DMS114 treated with DMSO at 0.1 percent for 48 hours (cell line): ENCODE measurements at regions not wholly inside any gene's neighbourhood (a gene's known extent, or its start where the extent isn't known, plus 50 kb on each side); places are given as distances from the start of the nearest gene placed in this dataset.
"Not testable (repeated sequence)": the region's sequence is repeated elsewhere in the genome, so short reads cannot be mapped to it uniquely, and the experiment has no call there.

Experiments
- DNase-seq: peaks from one replicate; lab custom pipeline; 2025; ENCODE audit not compliant: unreplicated experiment; lab: John Stamatoyannopoulos, UW

- DNase-seq = no peak
These were observed 672.0 kb downstream of the RFPL4B start for GRCh38 chr6:113019176-113019575.

- no peak for DNase-seq
These were observed 680.6 kb downstream of the RFPL4B start for GRCh38 chr6:113027780-113028179.

- DNase-seq = not testable (repeated sequence)
These were observed 682.0 kb downstream of the RFPL4B start for GRCh38 chr6:113029161-113029560.

GRCh38 chr6:113031591-113032238 lies 684.6 kb downstream of the RFPL4B start:
- DNase-seq = no peak

- no peak for DNase-seq
These were observed 691.9 kb downstream of the RFPL4B start for GRCh38 chr6:113039005-113039404.

GRCh38 chr6:113047148-113047547 lies 700.0 kb downstream of the RFPL4B start:
- DNase-seq = no peak

- no peak for DNase-seq
These were observed 700.8 kb downstream of the RFPL4B start for GRCh38 chr6:113047932-113048331.

- DNase-seq = no peak
These were observed 701.6 kb downstream of the RFPL4B start for GRCh38 chr6:113048741-113049140.

GRCh38 chr6:113049190-113049589 lies 702.1 kb downstream of the RFPL4B start:
- DNase-seq = no peak

GRCh38 chr6:113050010-113050858 lies 703.1 kb downstream of the RFPL4B start:
- DNase-seq = no peak

GRCh38 chr6:113050979-113051378 lies 703.8 kb downstream of the RFPL4B start:
- no peak for DNase-seq

- DNase-seq = no peak
These were observed 705.4 kb downstream of the RFPL4B start for GRCh38 chr6:113052506-113052905.

- no peak for DNase-seq
These were observed 707.9 kb downstream of the RFPL4B start for GRCh38 chr6:113055061-113055460.

- DNase-seq = no peak
These were observed 708.9 kb downstream of the RFPL4B start for GRCh38 chr6:113055998-113056397.

GRCh38 chr6:113057567-113058053 lies 710.5 kb downstream of the RFPL4B start:
- DNase-seq = no peak

GRCh38 chr6:113060664-113061063 lies 713.5 kb downstream of the RFPL4B start:
- no peak for DNase-seq

GRCh38 chr6:113065611-113066010 lies 718.5 kb downstream of the RFPL4B start:
- DNase-seq = no peak

GRCh38 chr6:113067612-113068275 lies 720.6 kb downstream of the RFPL4B start:
- no peak for DNase-seq

GRCh38 chr6:113068570-113068969 lies 721.4 kb downstream of the RFPL4B start:
- DNase-seq = no peak

GRCh38 chr6:113070681-113071080 lies 723.6 kb downstream of the RFPL4B start:
- not testable (repeated sequence) for DNase-seq

- no peak for DNase-seq
These were observed 726.6 kb downstream of the RFPL4B start for GRCh38 chr6:113073611-113074191.
